Skeletal muscle cell (primary cell): ENCODE measurements at regions not wholly inside any gene's neighbourhood (a gene's known extent, or its start where the extent isn't known, plus 50 kb on each side); places are given as distances from the start of the nearest gene placed in this dataset.

Experiments used
- DNase-seq: peaks from one replicate; pipeline ENCODE4 v3.0.0-alpha.2; 2010; ENCODE audit warnings: low read depth
- H3K4me3 ChIP-seq: 2 replicates; pipeline ENCODE4 v1.5.1; 2011; ENCODE audit warnings: low read depth, mild to moderate bottlenecking, control low read depth, low read length, moderate library complexity

- H3K4me3 ChIP-seq, result no peak overlapping the region
- no peak for DNase-seq
These were observed 327.2 kb upstream of the CDIN1 start for GRCh38 chr15:36252146-36252711.

GRCh38 chr15:36254426-36254825, 325.0 kb upstream of the CDIN1 start:
- no peak for DNase-seq
- no peak overlapping the region for H3K4me3 ChIP-seq

GRCh38 chr15:36256404-36256807, 323.0 kb upstream of the CDIN1 start:
- no peak overlapping the region for H3K4me3 ChIP-seq
- no peak for DNase-seq

GRCh38 chr15:36263666-36264065, 315.8 kb upstream of the CDIN1 start:
- H3K4me3 ChIP-seq, result no peak overlapping the region
- DNase-seq, result no peak

GRCh38 chr15:36265422-36265821, 314.0 kb upstream of the CDIN1 start:
- H3K4me3 ChIP-seq, result no peak overlapping the region
- DNase-seq, result no peak

GRCh38 chr15:36271048-36271447, 308.4 kb upstream of the CDIN1 start:
- H3K4me3 ChIP-seq, result no peak overlapping the region
- no peak for DNase-seq

GRCh38 chr15:36275656-36276055, 303.8 kb upstream of the CDIN1 start:
- no peak for DNase-seq
- no peak overlapping the region for H3K4me3 ChIP-seq

- H3K4me3 ChIP-seq, result no peak overlapping the region
- peak; percentile 10 for DNase-seq
These were observed 301.2 kb upstream of the CDIN1 start for GRCh38 chr15:36278219-36278618.

GRCh38 chr15:36282821-36283220, 296.6 kb upstream of the CDIN1 start:
- DNase-seq, result no peak

GRCh38 chr15:36284911-36285310, 294.5 kb upstream of the CDIN1 start:
- no peak for DNase-seq

More at GRCh38 chr15:36282821-36283220, 296.6 kb upstream of the CDIN1 start:
- H3K4me3 ChIP-seq, result no peak overlapping the region

GRCh38 chr15:36291501-36291900, 287.9 kb upstream of the CDIN1 start:
- no peak overlapping the region for H3K4me3 ChIP-seq
- no peak for DNase-seq

More at GRCh38 chr15:36284911-36285310, 294.5 kb upstream of the CDIN1 start:
- no peak overlapping the region for H3K4me3 ChIP-seq

GRCh38 chr15:36294359-36294758, 285.1 kb upstream of the CDIN1 start:
- DNase-seq, result no peak
- H3K4me3 ChIP-seq, result no peak overlapping the region

GRCh38 chr15:36301947-36302346, 277.5 kb upstream of the CDIN1 start:
- no peak for DNase-seq
- H3K4me3 ChIP-seq, result no peak overlapping the region

GRCh38 chr15:36313021-36313420, 266.4 kb upstream of the CDIN1 start:
- no peak for DNase-seq
- no peak overlapping the region for H3K4me3 ChIP-seq

- no peak overlapping the region for H3K4me3 ChIP-seq
- DNase-seq, result no peak
These were observed 265.6 kb upstream of the CDIN1 start for GRCh38 chr15:36313736-36314280.

GRCh38 chr15:36315649-36316048, 263.8 kb upstream of the CDIN1 start:
- no peak overlapping the region for H3K4me3 ChIP-seq
- no peak for DNase-seq

GRCh38 chr15:36323615-36324014, 255.8 kb upstream of the CDIN1 start:
- H3K4me3 ChIP-seq, result no peak overlapping the region
- DNase-seq, result no peak

GRCh38 chr15:36325206-36325605, 254.2 kb upstream of the CDIN1 start:
- no peak overlapping the region for H3K4me3 ChIP-seq
- no peak for DNase-seq

GRCh38 chr15:36329592-36329991, 249.8 kb upstream of the CDIN1 start:
- DNase-seq, result no peak
- H3K4me3 ChIP-seq, result no peak overlapping the region

GRCh38 chr15:36330598-36330997, 248.8 kb upstream of the CDIN1 start:
- H3K4me3 ChIP-seq, result no peak overlapping the region
- DNase-seq, result no peak

GRCh38 chr15:36331531-36332275, 247.7 kb upstream of the CDIN1 start:
- no peak for DNase-seq
- no peak overlapping the region for H3K4me3 ChIP-seq
